Muscle of arm (tissue), 1 donor: ENCODE measurements at regions not wholly inside any gene's neighbourhood (a gene's known extent, or its start where the extent isn't known, plus 50 kb on each side); places are given as distances from the start of the nearest gene placed in this dataset.

Experiments
- DNase-seq: peaks from one replicate; pipeline ENCODE4 v3.0.0-alpha.2; 2013

DNA sequence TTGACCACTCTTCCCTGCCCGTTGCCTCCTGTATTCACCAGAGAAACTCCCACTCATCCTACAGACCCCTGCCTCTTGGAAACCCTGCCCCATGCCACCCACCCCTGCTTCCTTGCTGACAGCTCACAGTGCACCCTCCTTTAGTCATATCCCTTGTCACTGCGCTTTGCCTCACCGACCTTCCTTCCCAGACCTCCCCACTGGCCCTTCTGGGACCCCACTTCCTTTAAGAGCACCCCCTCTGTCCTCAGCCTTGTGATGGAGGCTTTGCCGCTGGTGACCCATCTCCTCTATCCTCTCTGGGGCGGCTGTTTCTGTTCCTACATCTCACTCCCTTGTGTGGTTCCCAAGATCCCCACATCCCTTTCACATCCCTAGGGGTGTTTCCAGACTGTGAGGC lies 92.8 kb upstream of the ZMIZ1 start:
- DNase-seq, result no peak

DNA sequence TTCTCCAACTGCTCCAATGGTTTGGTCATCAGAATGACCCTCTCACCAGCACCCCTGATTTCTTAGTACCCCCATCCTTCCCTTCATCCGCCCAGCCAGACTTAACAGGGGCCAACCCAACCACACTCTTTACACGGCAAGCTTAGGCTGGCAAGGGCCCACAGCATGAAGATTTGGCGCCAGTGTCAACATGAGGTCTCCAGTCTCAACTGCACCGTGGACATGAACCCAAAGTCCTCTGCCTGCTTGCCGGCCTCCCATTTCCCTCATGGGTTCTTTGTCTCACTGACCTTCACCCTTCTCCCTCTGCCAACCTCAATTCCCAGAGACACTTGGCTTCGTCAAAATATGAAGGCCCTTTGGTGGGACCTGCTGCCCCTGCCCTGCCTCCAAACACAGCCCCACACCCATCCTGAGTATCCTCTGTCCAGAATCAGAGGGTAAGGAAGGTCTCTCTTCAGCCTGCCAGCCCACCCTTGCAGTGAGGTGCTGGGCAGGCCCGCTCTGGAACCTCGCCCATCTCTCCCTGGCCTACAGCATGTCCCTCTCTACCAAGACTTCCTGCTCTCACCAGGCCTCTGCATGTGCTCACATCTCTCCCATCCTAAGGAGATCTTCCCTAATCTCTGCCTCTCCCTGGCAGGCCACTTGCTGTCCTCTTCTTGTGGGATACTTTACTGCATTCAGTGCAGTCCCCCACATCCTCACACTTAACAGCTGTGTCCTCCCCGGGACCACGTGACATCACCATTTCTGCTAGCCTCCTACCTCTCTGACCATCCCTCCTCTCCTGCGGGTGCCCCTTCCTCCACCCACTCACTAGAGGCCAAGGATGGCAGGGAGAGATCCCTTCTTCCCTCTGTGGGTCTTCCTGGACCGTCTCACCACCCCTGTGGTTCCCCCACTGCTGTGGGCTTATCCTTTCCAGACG lies 91.7 kb upstream of the ZMIZ1 start:
- DNase-seq, result no peak

DNA sequence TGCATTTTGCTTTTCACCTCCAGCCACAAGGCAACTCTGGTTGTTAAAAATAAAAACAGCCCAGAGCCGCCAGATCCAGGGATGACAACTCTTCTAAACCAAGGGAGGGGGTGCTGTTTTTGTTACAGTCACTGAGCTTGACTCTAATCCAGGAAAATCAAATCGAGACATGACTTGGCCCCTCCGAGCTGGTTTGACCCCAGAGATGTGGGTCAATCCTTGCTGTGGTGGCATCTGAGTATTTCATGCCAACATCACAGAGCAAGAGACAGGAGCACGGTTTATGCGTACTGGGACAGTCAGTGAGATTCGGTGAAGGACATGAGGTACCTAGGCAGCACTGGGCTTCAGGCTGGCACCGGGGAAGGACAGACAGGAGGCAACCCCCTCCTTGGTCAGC lies 88.8 kb upstream of the ZMIZ1 start:
- DNase-seq, result no peak

DNA sequence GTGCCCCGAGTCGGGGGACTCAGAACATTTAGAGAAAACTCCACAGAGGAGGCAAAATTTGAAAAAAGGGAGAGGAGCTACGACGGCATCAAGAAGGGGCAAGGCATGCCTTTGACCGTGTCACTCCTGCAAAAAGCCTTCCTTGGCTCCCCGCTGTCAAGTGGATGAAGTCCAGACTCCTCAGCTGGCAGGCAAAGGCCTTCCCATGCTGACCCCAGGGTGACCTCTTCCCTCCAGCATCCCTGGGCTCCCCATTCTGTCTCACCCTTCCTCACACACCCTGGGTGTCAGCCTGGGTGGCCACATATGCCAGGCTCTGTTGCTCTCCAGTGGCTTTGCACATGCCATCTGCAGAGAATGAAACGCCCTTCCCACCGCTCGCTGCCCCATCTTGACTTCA lies 88.4 kb upstream of the ZMIZ1 start:
- no peak for DNase-seq

GRCh38 chr10:78980815-78981214 lies 88.0 kb upstream of the ZMIZ1 start:
- DNase-seq, result no peak

GRCh38 chr10:78981257-78981969 lies 87.4 kb upstream of the ZMIZ1 start:
- no peak for DNase-seq

GRCh38 chr10:78981970-78982281 lies 86.8 kb upstream of the ZMIZ1 start:
- no peak for DNase-seq

DNA sequence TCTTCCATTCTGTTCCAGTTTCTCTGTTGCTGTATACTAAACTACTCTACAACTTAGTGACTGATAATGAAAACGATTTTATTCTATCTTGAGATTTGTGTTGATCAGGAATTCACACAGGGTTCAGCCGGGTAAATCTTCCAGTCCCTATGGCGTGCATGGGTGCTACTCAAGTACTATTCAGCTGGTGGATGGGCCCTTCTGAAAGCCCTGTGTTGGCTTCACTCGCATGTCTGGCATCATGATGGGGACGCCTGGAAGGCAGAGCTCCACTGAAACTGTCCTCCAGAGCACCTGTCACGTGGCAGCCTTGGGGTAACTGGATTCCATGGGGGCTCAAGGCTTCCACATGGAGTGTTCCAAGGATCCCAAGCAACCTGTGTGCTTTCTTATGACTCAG lies 86.0 kb upstream of the ZMIZ1 start:
- DNase-seq, result no peak

DNA sequence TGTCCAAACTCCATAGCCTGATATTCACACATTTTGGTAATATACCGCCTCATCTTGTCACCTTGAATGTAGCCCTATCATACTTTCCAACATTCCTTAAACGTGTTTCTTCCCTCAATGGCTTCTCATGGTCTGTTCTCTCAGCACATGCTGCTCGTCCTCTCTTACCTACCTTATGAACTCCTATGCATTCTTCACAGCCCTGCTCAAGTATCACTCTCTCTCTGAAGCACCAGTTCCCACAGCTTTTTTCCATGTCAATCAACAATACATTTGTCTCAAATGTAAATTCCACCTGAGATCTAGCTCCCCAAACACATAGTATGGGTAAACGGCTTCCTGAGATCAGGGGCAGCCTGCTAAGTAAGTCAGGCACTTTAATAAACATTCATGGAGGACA lies 85.2 kb upstream of the ZMIZ1 start:
- no peak for DNase-seq

- DNase-seq, result no peak
These were observed 82.6 kb upstream of the ZMIZ1 start for GRCh38 chr10:78985973-78986818.

DNA sequence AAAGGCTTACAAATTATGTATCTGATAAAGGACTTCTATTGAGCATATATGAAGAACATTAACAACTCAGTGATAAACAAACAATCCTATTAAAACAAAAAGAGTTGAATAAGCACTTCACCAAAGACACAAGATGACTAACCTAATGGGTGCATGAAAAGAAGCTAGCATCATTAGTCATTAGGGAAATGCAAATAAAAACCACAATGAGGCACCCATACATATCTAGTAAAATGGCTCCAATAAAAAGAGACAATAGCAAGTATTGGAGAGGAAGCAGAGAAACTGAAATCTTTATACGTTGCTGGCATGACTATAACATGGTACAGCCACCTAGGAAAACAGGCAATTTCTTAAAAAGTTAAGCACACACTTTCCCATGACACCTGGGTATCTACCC lies 77.6 kb upstream of the ZMIZ1 start:
- no peak for DNase-seq

GRCh38 chr10:78992333-78992732 lies 76.4 kb upstream of the ZMIZ1 start:
- no peak for DNase-seq

GRCh38 chr10:78993261-78993945 lies 75.4 kb upstream of the ZMIZ1 start:
- no peak for DNase-seq

GRCh38 chr10:78995987-78996791 lies 72.6 kb upstream of the ZMIZ1 start:
- no peak for DNase-seq

DNA sequence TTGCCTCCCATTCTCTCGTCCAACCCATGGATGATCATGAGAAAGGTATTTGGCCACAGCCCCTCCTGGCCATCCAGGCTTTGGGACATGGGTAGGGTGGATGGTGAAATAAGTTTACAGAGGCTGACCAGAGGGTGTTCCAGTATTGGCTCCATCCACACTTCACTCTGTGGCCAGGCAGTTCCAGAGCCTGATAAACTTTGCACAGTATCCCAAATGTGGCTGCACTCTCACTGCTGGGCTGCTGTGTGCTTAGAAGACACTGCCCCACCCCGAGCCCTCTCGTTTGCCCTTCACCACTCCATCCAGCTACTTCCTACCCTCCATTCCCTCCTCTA lies 72.0 kb upstream of the ZMIZ1 start:
- no peak for DNase-seq

DNA sequence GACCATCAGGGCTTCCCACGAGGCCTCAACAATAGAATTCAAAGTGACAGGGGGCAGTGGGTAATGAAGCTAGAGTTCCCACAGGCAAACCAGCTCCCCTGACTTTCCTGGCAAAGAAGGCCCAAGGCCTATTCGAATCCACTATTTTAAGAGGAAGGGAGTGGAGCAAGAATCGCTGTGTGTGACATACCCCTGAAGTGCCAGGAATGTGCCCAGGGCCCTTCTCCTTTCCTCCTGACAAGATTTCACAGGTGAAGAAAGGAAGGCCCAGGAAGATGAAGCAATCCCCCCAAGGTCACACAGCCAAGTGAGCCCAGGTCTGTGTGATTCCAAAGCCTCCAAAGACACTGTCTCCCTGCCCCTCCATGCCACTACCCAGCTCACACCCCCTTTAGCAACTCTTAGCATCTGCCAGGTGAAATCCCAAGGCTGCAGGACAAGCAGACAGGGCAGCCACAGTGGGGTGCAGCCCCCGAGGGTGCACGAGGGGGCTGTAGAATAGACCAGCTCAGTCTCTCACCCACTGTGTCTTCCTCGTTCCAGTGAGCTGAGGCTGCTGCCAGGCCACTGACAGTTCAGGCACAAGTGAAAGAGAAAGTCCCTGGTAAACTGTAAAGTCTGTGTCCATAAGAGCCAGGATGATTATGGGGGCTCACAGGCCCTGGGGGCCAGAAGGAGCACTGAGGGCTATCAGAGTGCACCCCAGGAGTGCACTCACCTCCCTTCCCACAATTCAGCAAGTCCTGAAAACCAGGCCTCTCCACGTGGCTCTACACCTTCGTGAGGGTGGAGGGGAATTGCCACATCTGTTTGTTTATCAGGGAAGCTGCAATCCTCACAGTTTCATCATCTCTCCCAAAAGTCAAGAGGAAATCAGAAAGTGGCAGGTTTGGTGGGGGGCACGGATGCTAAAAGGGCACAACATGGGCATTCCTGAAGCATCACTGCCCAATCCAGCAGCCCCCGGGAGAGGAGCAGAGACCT lies 70.8 kb upstream of the ZMIZ1 start:
- no peak for DNase-seq

GRCh38 chr10:79001082-79001885 lies 67.5 kb upstream of the ZMIZ1 start:
- DNase-seq, result no peak

- DNase-seq, result no peak
These were observed 66.4 kb upstream of the ZMIZ1 start for GRCh38 chr10:79002336-79002735.
